ENCODE measurements at regions not wholly inside any gene's neighbourhood (a gene's known extent, or its start where the extent isn't known, plus 50 kb on each side); places are given as distances from the start of the nearest gene placed in this dataset.

DNA sequence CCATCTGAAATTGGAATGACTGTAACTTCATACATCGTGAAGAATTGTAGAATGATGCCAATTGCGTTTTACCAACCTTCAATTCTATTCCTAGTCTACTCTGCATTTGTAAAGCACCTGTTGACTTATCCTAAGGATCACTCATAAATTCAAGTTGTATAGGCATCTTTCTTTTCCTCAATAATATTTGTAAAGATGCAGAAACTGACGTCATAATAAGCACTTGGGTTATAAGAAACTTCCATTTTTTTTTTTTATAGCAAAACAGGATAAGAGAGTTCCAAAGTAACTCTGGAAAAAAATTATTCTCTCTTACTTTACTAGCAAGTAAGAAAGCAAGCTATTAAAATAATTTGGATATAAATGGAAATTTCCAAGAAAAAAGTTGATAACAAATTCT is 1377.4 kb upstream of the ACVR2A start:
- Histone ChIP-seq H4K20me1 (ENCODE audit: insufficient read depth, low read length) (no peaks in the 10 kb centered on the region), H2AFZ (ENCODE audit: low read depth, low read length) (no peak overlapping the region), H3K9me3 (ENCODE audit: insufficient read depth, low read depth, low read length) (no peaks in the 10 kb centered on the region), H3K36me3 (ENCODE audit: insufficient read depth, low read length) (no peaks in the 10 kb centered on the region), H3K27me3 (ENCODE audit: insufficient read depth, low read length) (no peaks in the 10 kb centered on the region), H3K27ac (ENCODE audit: low read depth, low read length) (no peak overlapping the region), H3K9ac (ENCODE audit: low read length) (no peak overlapping the region), H3K4me2 (ENCODE audit: low read length) (no peak overlapping the region), H3K79me2 (ENCODE audit: insufficient read depth, low read length) (no peaks in the 10 kb centered on the region), H3K4me3 (ENCODE audit: insufficient read depth, low read depth, low read length) (no peak overlapping the region), H3K4me1 (ENCODE audit: insufficient read depth, low read length) (no peaks in the 10 kb centered on the region)
- Mint-ChIP-seq H3K27me3 (ENCODE audit: low read depth, unreplicated experiment) (no peaks in the 10 kb centered on the region), H3K36me3 (ENCODE audit: low read depth, unreplicated experiment) (no peaks in the 10 kb centered on the region), H3K4me3 (ENCODE audit: unreplicated experiment) (no peak overlapping the region), H3K27ac (ENCODE audit: unreplicated experiment) (no peak overlapping the region), H3K4me1 (ENCODE audit: low read depth, unreplicated experiment) (no peaks in the 10 kb centered on the region), H3K9me3 (ENCODE audit: unreplicated experiment) (no peaks in the 10 kb centered on the region)
- DNase-seq (ENCODE audit: low read depth) (no peak), FAIRE-seq (no peak)
- TF ChIP-seq, protein P1, sequence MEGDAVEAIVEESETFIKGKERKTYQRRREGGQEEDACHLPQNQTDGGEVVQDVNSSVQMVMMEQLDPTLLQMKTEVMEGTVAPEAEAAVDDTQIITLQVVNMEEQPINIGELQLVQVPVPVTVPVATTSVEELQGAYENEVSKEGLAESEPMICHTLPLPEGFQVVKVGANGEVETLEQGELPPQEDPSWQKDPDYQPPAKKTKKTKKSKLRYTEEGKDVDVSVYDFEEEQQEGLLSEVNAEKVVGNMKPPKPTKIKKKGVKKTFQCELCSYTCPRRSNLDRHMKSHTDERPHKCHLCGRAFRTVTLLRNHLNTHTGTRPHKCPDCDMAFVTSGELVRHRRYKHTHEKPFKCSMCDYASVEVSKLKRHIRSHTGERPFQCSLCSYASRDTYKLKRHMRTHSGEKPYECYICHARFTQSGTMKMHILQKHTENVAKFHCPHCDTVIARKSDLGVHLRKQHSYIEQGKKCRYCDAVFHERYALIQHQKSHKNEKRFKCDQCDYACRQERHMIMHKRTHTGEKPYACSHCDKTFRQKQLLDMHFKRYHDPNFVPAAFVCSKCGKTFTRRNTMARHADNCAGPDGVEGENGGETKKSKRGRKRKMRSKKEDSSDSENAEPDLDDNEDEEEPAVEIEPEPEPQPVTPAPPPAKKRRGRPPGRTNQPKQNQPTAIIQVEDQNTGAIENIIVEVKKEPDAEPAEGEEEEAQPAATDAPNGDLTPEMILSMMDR (IDR thresholded peaks at IDR 0.05; ENCODE audit: insufficient read depth, low read depth, low read length) = no peak
- no peak for TF ChIP-seq EZH2 (IDR thresholded peaks at IDR 0.05; ENCODE audit: insufficient read depth, low read length)

DNA sequence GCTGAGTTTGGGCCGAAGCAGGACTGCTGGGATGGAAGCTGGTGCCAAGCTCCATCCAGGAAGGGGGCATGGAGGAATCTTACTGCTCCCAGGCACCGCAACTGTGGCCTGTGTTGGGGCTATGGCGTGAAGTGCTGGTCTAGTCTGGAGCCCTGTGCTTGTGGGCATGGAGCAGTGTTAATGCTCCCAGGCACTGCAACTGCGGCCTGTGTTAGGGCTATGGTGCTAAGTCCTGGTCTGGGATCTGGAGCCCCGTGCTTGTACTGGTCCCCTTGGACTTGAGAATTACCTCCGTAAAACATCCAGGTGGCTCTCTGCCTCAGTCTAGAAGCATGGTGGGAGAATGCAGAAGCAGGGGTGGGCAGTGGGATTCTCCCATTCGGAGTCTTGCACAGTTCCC is 1379.4 kb upstream of the ACVR2A start:
- no peaks in the 10 kb centered on the region for H3K27me3 ChIP-seq (ENCODE audit: insufficient read depth, low read length)
- no peaks in the 10 kb centered on the region for H3K9me3 ChIP-seq (ENCODE audit: insufficient read depth, low read depth, low read length)
- no peaks in the 10 kb centered on the region for H3K79me2 ChIP-seq (ENCODE audit: insufficient read depth, low read length)
- H3K9me3 Mint-ChIP-seq (ENCODE audit: unreplicated experiment) = no peaks in the 10 kb centered on the region
- no peaks in the 10 kb centered on the region for H3K36me3 Mint-ChIP-seq (ENCODE audit: low read depth, unreplicated experiment)
- H3K4me1 ChIP-seq (ENCODE audit: insufficient read depth, low read length) = no peaks in the 10 kb centered on the region
- H3K27ac Mint-ChIP-seq (ENCODE audit: unreplicated experiment) = no peak overlapping the region
- H3K4me3 Mint-ChIP-seq (ENCODE audit: unreplicated experiment) = no peak overlapping the region
- no peak overlapping the region for H3K9ac ChIP-seq (ENCODE audit: low read length)
- no peak for DNase-seq (ENCODE audit: low read depth)
- H2AFZ ChIP-seq (ENCODE audit: low read depth, low read length) = no peak overlapping the region
- no peaks in the 10 kb centered on the region for H3K27me3 Mint-ChIP-seq (ENCODE audit: low read depth, unreplicated experiment)
- H3K27ac ChIP-seq (ENCODE audit: low read depth, low read length) = no peak overlapping the region
- no peaks in the 10 kb centered on the region for H3K4me1 Mint-ChIP-seq (ENCODE audit: low read depth, unreplicated experiment)
- no peak overlapping the region for H3K4me2 ChIP-seq (ENCODE audit: low read length)
- no peak overlapping the region for H3K4me3 ChIP-seq (ENCODE audit: insufficient read depth, low read depth, low read length)
- no peaks in the 10 kb centered on the region for H4K20me1 ChIP-seq (ENCODE audit: insufficient read depth, low read length)
- no peak for FAIRE-seq
- H3K36me3 ChIP-seq (ENCODE audit: insufficient read depth, low read length) = no peaks in the 10 kb centered on the region
- no peak for TF ChIP-seq EZH2 (IDR thresholded peaks at IDR 0.05; ENCODE audit: insufficient read depth, low read length)
- TF ChIP-seq, protein P1 (IDR thresholded peaks at IDR 0.05; ENCODE audit: insufficient read depth, low read depth, low read length) = no peak

- H3K4me1 Mint-ChIP-seq (ENCODE audit: low read depth, unreplicated experiment) = no peaks in the 10 kb centered on the region
- Histone ChIP-seq H3K4me1 (ENCODE audit: insufficient read depth, low read length) (no peaks in the 10 kb centered on the region), H3K27ac (ENCODE audit: low read depth, low read length) (no peak overlapping the region), H3K79me2 (ENCODE audit: insufficient read depth, low read length) (no peaks in the 10 kb centered on the region), H2AFZ (ENCODE audit: low read depth, low read length) (no peak overlapping the region), H3K4me3 (ENCODE audit: insufficient read depth, low read depth, low read length) (no peak overlapping the region), H3K9me3 (ENCODE audit: insufficient read depth, low read depth, low read length) (no peaks in the 10 kb centered on the region), H3K36me3 (ENCODE audit: insufficient read depth, low read length) (no peaks in the 10 kb centered on the region), H4K20me1 (ENCODE audit: insufficient read depth, low read length) (no peaks in the 10 kb centered on the region), H3K9ac (ENCODE audit: low read length) (no peak overlapping the region), H3K27me3 (ENCODE audit: insufficient read depth, low read length) (no peaks in the 10 kb centered on the region), H3K4me2 (ENCODE audit: low read length) (no peak overlapping the region)
- FAIRE-seq = no peak
- TF ChIP-seq EZH2 (IDR thresholded peaks at IDR 0.05; ENCODE audit: insufficient read depth, low read length) = no peak
- TF ChIP-seq, protein P1 (IDR thresholded peaks at IDR 0.05; ENCODE audit: insufficient read depth, low read depth, low read length) = no peak
- H3K27me3 Mint-ChIP-seq (ENCODE audit: low read depth, unreplicated experiment) = no peaks in the 10 kb centered on the region
- H3K27ac Mint-ChIP-seq (ENCODE audit: unreplicated experiment) = no peak overlapping the region
- no peaks in the 10 kb centered on the region for H3K36me3 Mint-ChIP-seq (ENCODE audit: low read depth, unreplicated experiment)
- H3K9me3 Mint-ChIP-seq (ENCODE audit: unreplicated experiment) = peaks cover 9% of the 10 kb centered on the region
- DNase-seq (ENCODE audit: low read depth) = no peak
- H3K4me3 Mint-ChIP-seq (ENCODE audit: unreplicated experiment) = no peak overlapping the region
Observed at GRCh38 chr2:146461068-146461467, 1383.8 kb upstream of the ACVR2A start.

All from astrocyte (in vitro differentiated cells and primary cell).